Thymus (tissue), 11 donors: ENCODE measurements at regions not wholly inside any gene's neighbourhood (a gene's known extent, or its start where the extent isn't known, plus 50 kb on each side); places are given as distances from the start of the nearest gene placed in this dataset.
"Not testable (repeated sequence)": the region's sequence is repeated elsewhere in the genome, so short reads cannot be mapped to it uniquely, and the experiment has no call there.

ENCODE experiments used
- DNase-seq, 9 donors: peaks; one replicate each; pipeline ENCODE4 v3.0.0-alpha.2; 2013; ENCODE audit warnings: low spot score in 9 of 9, low read depth in 6 of 9, missing footprints in 1 of 9
- H3K27ac ChIP-seq, 2 donors: one replicate each; pipeline ENCODE4 v1.5.1; 2013; ENCODE audit warnings: control low read depth in 1 of 2, low read depth in 1 of 2, low read length in 1 of 2, mild to moderate bottlenecking in 1 of 2, moderate library complexity in 1 of 2
- H3K27me3 ChIP-seq, 2 donors: one replicate each; pipeline ENCODE4 v1.5.1; 2013; ENCODE audit warnings: low read length in 1 of 2; ENCODE audit not compliant: control insufficient read depth in 2 of 2, insufficient read depth in 1 of 2
- H3K36me3 ChIP-seq, 2 donors: one replicate each; pipeline ENCODE4 v1.5.1; 2013; ENCODE audit warnings: low read length in 1 of 2, mild to moderate bottlenecking in 1 of 2, moderate library complexity in 1 of 2; ENCODE audit not compliant: control insufficient read depth in 2 of 2, insufficient read depth in 2 of 2
- H3K4me1 ChIP-seq, 2 donors: one replicate each; pipeline ENCODE4 v1.5.1; 2013; ENCODE audit warnings: low read length in 2 of 2; ENCODE audit not compliant: control insufficient read depth in 2 of 2, insufficient read depth in 2 of 2
- H3K4me3 ChIP-seq, 2 donors: one replicate each; pipeline ENCODE4 v1.5.1; 2013; ENCODE audit warnings: low read length in 2 of 2, control low read depth in 1 of 2, mild to moderate bottlenecking in 1 of 2
- H3K9me3 ChIP-seq, 2 donors: one replicate each; pipeline ENCODE4 v1.5.1; 2013; ENCODE audit warnings: low read length in 1 of 2, mild to moderate bottlenecking in 1 of 2; ENCODE audit not compliant: control insufficient read depth in 2 of 2, insufficient read depth in 1 of 2
- WGBS: extraction: QIAGEN DNeasy Blood & Tissue Kit; methylation state at CpG from one replicate; pipeline ENCODE4 v1.1.7; 2013; 5-methylcytosine and 5-hydroxymethylcytosine counted together
- donor health status: healthy.

DNA sequence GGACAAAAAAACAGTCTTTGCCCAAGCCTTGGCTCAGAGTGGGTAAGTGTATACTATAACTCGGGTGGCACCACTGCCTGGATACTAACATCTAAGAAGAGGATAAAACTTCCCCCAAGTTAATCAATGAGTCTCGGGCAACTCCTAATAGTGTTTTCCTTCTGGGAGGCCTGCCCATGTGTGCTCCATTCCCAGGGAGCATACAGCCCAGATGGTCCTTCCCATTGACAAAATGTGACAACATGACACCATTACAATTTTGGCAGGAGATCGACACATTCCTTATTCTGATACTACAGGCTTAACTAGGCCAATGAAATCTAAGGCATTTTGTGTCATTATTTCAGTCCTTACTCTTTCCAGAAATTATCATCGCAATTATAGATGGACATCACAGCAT lies 52.7 kb upstream of the CRIM1 start:
- no peak overlapping the region for H3K27ac ChIP-seq
- no peak for DNase-seq
- no peaks in the 10 kb centered on the region for H3K36me3 ChIP-seq
- no peaks in the 10 kb centered on the region for H3K9me3 ChIP-seq
- 84% methylated on average over 4 of the region's 4 CpGs for WGBS
- H3K27me3 ChIP-seq: no peaks in the 10 kb centered on the region
- H3K4me1 ChIP-seq: no peaks in the 10 kb centered on the region
- no peak overlapping the region for H3K4me3 ChIP-seq

- WGBS: 96% methylated on average over 5 of the region's 5 CpGs
- Histone ChIP-seq H3K9me3 (no peaks in the 10 kb centered on the region), H3K4me1 (no peaks in the 10 kb centered on the region), H3K4me3 (no peak overlapping the region), H3K27ac (no peak overlapping the region), H3K27me3 (no peaks in the 10 kb centered on the region), H3K36me3 (no peaks in the 10 kb centered on the region)
- DNase-seq: no peak
These were observed 53.7 kb upstream of the CRIM1 start for GRCh38 chr2:36301843-36302242.

DNA sequence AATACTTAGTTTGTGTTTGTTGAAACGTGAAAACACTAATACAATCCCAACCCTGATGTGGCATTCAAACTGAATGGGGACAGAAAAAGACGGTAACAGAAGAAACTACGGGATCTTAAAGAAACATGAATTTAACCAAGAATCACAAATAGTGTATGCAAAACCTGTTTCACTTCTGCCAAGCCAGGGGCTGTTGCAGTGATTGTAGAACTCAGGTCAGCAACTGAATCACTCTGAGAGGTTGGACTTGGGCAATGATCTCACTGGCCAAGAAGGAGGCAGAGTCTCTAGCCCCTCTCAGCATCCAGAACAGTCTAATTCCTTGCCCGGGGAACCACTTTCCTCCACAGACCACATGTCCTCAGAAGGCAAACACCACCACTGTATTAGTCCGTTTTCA lies 54.9 kb upstream of the CRIM1 start:
- no peaks in the 10 kb centered on the region for H3K9me3 ChIP-seq
- 95% methylated on average over 5 of the region's 5 CpGs for WGBS
- no peaks in the 10 kb centered on the region for H3K4me1 ChIP-seq

GRCh38 chr2:36296798-36297197 lies 58.8 kb upstream of the CRIM1 start:
- H3K4me1 ChIP-seq: no peaks in the 10 kb centered on the region
- no peaks in the 10 kb centered on the region for H3K36me3 ChIP-seq
- peaks cover 0 to 1% of the 10 kb centered on the region in 2 donors for H3K9me3 ChIP-seq
- WGBS: 75% methylated on average over 4 of the region's 4 CpGs
- no peak overlapping the region for H3K27ac ChIP-seq
- H3K27me3 ChIP-seq: no peaks in the 10 kb centered on the region
- H3K4me3 ChIP-seq: no peak overlapping the region
- DNase-seq: peak in 2 of 9 donors; percentile 3 to 5

More for the DNA sequence above, 54.9 kb upstream of the CRIM1 start:
- H3K27ac ChIP-seq: no peak overlapping the region
- H3K36me3 ChIP-seq: no peaks in the 10 kb centered on the region
- H3K4me3 ChIP-seq: no peak overlapping the region
- no peaks in the 10 kb centered on the region for H3K27me3 ChIP-seq
- no peak for DNase-seq

GRCh38 chr2:36294316-36294721 lies 61.3 kb upstream of the CRIM1 start:
- Histone ChIP-seq H3K4me1 (no peaks in the 10 kb centered on the region), H3K4me3 (no peak overlapping the region), H3K27ac (no peak overlapping the region), H3K36me3 (no peaks in the 10 kb centered on the region), H3K27me3 (no peaks in the 10 kb centered on the region), H3K9me3 (peaks cover 0 to 1% of the 10 kb centered on the region in 2 donors)
- DNase-seq: no peak
- WGBS: 88% methylated on average over 3 of the region's 3 CpGs

DNA sequence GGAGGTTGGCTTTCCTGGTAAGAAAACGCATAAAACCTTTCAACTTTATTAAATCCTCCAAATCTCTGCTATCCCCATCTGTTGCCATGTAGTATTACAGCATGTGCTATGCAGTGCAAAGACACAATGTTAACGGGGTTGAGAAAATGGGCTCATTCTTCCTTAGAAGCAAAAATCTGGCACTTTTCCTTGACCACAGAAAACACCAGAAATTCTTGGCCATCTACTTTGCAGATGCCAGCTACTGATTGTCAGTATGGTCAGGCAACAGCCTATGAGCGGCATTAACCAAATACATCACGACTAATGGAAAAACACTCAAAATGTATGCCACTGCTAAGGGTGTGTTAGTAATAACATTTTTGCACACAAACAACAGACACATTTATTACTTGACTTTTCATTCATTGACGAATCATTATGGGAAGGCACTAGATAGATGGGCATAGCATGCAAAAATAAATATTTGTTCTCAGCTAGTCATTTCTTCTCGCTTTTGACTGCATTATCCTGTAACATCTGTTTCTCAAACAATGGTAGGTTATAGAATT lies 65.2 kb upstream of the CRIM1 start:
- peaks cover 0 to 1% of the 10 kb centered on the region in 2 donors for H3K9me3 ChIP-seq
- H3K4me1 ChIP-seq: no peaks in the 10 kb centered on the region
- no peak overlapping the region for H3K4me3 ChIP-seq
- no peaks in the 10 kb centered on the region for H3K27me3 ChIP-seq
- no peak overlapping the region for H3K27ac ChIP-seq
- 97% methylated on average over 6 of the region's 6 CpGs for WGBS
- DNase-seq: no peak
- H3K36me3 ChIP-seq: no peaks in the 10 kb centered on the region

- peaks cover 0 to 1% of the 10 kb centered on the region in 2 donors for H3K9me3 ChIP-seq
- no peaks in the 10 kb centered on the region for H3K27me3 ChIP-seq
- no peak for DNase-seq
- WGBS: 94% methylated on average over 1 of the region's 1 CpG
- no peaks in the 10 kb centered on the region for H3K36me3 ChIP-seq
- H3K27ac ChIP-seq: no peak overlapping the region
- H3K4me1 ChIP-seq: no peaks in the 10 kb centered on the region
- no peak overlapping the region for H3K4me3 ChIP-seq
These were observed 65.8 kb upstream of the CRIM1 start for GRCh38 chr2:36289731-36290130.

DNA sequence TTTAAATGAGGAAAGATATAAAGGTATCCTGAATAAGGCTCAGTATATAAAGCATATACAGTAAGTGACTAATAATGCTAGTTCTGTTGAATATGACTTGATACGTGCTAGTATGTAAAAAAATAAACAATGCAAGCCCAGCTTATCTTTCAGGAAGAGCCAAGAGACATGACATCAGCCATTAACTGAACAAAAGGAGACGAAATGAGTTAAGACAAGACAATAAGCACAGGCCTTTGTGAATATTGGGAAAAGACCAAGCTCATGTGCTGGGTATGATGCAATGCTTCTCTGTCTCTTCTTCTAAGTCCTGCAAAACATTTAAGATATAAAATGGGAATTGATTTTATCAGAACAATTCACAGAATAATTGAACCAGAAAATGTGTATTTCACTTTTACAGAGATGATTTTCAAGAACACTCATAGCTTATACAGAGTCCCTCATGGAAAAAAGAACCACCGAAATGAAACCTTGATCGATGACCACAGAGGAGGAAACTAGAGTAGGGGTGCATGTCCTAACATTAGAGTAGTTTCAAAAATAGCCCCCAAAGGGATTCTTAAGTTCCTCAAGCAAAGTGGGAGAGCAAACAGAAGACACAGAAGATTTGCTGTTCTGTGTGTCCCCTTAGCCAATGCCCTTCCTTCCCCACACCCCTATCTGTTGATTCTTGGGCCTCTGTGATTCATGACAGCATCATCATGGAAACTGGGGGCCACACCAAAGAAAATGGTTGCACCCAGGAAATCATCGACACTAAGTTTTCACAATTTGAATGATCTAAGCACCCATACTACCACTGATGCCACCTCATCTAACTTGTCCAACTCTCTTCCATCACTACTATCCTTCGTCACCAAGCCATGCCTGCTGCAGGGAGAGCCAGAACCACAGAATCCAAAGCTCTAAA lies 68.0 kb upstream of the CRIM1 start:
- no peaks in the 10 kb centered on the region for H3K27me3 ChIP-seq
- H3K27ac ChIP-seq: no peak overlapping the region
- H3K9me3 ChIP-seq: no peaks in the 10 kb centered on the region
- no peak for DNase-seq
- no peaks in the 10 kb centered on the region for H3K4me1 ChIP-seq
- no peak overlapping the region for H3K4me3 ChIP-seq
- no peaks in the 10 kb centered on the region for H3K36me3 ChIP-seq
- WGBS: 93% methylated on average over 6 of the region's 6 CpGs

DNA sequence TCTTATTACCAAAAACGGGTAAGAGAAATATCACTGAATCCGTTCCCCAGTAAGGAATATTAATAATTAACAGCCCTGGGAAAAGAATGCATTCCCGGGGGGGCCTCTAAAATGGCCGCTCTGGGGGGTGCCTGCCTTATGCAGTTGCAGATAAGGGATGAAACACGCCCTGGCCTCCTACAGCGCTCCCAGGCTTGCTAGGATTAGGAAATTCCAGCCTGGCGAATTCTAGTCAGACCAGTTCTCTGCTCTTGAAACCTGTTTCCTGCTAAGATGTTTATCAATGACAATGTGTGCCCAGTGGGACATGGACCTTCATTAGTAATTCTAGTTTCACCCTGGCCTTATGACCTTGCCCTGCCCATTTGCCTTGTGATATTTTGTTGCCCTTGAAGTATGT lies 76.1 kb upstream of the CRIM1 start:
- H3K9me3 ChIP-seq, DNase-seq, H3K27ac ChIP-seq, H3K4me3 ChIP-seq, H3K4me1 ChIP-seq, H3K27me3 ChIP-seq, H3K36me3 ChIP-seq: not testable (repeated sequence)
- 95% methylated on average over 7 of the region's 7 CpGs for WGBS
